PC-3 (cell line): ENCODE measurements at regions not wholly inside any gene's neighbourhood (a gene's known extent, or its start where the extent isn't known, plus 50 kb on each side); places are given as distances from the start of the nearest gene placed in this dataset.
"Not testable (repeated sequence)": the region's sequence is repeated elsewhere in the genome, so short reads cannot be mapped to it uniquely, and the experiment has no call there.

Experiments used
- ATAC-seq: fragments of 200-7000 bp; cut with Tn5 transposase; 2 replicates; pipeline ENCODE4 v1.9.1; 2020; ENCODE audit warnings: mild to moderate bottlenecking, moderate library complexity
- BruUV-seq: library from RNA; stranded (reverse); fragments of 400-500 nt; replicated peaks from 2 replicates; lab custom pipeline; 2021; lab: Mats Ljungman, UMichigan
- CTCF ChIA-PET: fragments of 300-600 bp; sonication (Branson Sonifier 250); formaldehyde crosslinking; loops from one replicate; lab custom pipeline; 2022; ENCODE audit warnings: antibody characterized with exemption; lab: Charles Lee
- POLR2A ChIA-PET: fragments of 300-600 bp; sonication (Branson Sonifier 250); formaldehyde crosslinking; loops from one replicate; lab custom pipeline; 2022; ENCODE audit warnings: antibody characterized with exemption; ENCODE audit not compliant: unreplicated experiment; lab: Charles Lee
- DNase-seq: peaks from one replicate; pipeline ENCODE4 v3.0.0-alpha.2; 2015
- H2AFZ ChIP-seq: fragments of 300-600 bp; sonication (generic); 2 replicates; pipeline ENCODE4 v1.6.0; 2016; ENCODE audit warnings: antibody characterized with exemption, low read length
- H3F3A ChIP-seq: fragments of 300-600 bp; sonication (generic); one replicate; pipeline ENCODE4 v1.6.0; 2017; ENCODE audit warnings: antibody characterized with exemption, low read length, control low read depth, mild to moderate bottlenecking; ENCODE audit not compliant: unreplicated experiment
- H3K27ac ChIP-seq: fragments of 300-600 bp; sonication (generic); 2 replicates; pipeline ENCODE4 v1.5.1; 2016; ENCODE audit warnings: mild to moderate bottlenecking, low read length
- H3K27me3 ChIP-seq: fragments of 300-600 bp; sonication (generic); 2 replicates; pipeline ENCODE4 v1.6.1; 2016; ENCODE audit warnings: low read length, mixed read lengths
- H3K36me3 ChIP-seq: fragments of 300-600 bp; sonication (generic); 2 replicates; pipeline ENCODE4 v1.6.1; 2016; ENCODE audit warnings: low read depth, mixed run types, low read length, mixed read lengths
- H3K4me1 ChIP-seq: fragments of 300-600 bp; sonication (generic); 2 replicates; pipeline ENCODE4 v1.5.1; 2016; ENCODE audit warnings: low read length; ENCODE audit not compliant: insufficient read depth
- H3K4me2 ChIP-seq: fragments of 300-600 bp; sonication (generic); 2 replicates; pipeline ENCODE4 v1.6.0; 2016; ENCODE audit warnings: low read length
- H3K4me3 ChIP-seq: fragments of 300-600 bp; sonication (generic); 2 replicates; pipeline ENCODE4 v1.5.1; 2016; ENCODE audit warnings: mild to moderate bottlenecking, low read length, mixed read lengths
- H3K79me2 ChIP-seq: fragments of 300-600 bp; sonication (generic); 2 replicates; pipeline ENCODE4 v1.6.1; 2017; ENCODE audit warnings: low read length, mixed read lengths
- H3K9ac ChIP-seq: fragments of 300-600 bp; sonication (generic); 2 replicates; pipeline ENCODE4 v1.6.0; 2016; ENCODE audit warnings: mild to moderate bottlenecking, low read length
- H3K9me2 ChIP-seq: fragments of 300-600 bp; sonication (generic); replicated peaks from 2 replicates; pipeline ENCODE4 v1.6.1; 2016; ENCODE audit warnings: mixed run types, low read length, mixed read lengths
- H3K9me3 ChIP-seq: fragments of 300-600 bp; sonication (generic); 2 replicates; pipeline ENCODE4 v1.6.1; 2016; ENCODE audit warnings: low read length, mixed read lengths
- H4K20me1 ChIP-seq: fragments of 300-600 bp; sonication (generic); 2 replicates; pipeline ENCODE4 v1.6.1; 2016; ENCODE audit warnings: low read length, mixed read lengths
- CTCF ChIP-seq: fragments of 300-600 bp; sonication (generic); conservative IDR thresholded peaks from 2 replicates; pipeline ENCODE4 v1.5.1; 2017; ENCODE audit warnings: antibody characterized with exemption, low read depth, mild to moderate bottlenecking, low read length
- EZH2 ChIP-seq: fragments of 300-600 bp; sonication (generic); IDR thresholded peaks from one replicate; pipeline ENCODE4 v1.6.1; 2017; ENCODE audit warnings: antibody characterized with exemption, mild to moderate bottlenecking, low read length; ENCODE audit not compliant: unreplicated experiment
- EZH2phosphoT487 ChIP-seq: fragments of 300-600 bp; sonication (generic); IDR thresholded peaks from 2 replicates; pipeline ENCODE4 v1.6.1; 2018; ENCODE audit warnings: mild to moderate bottlenecking, antibody characterized with exemption, low read length, borderline replicate concordance
- intact Hi-C: fragments of 100-400 bp; cut with micrococcal nuclease; formaldehyde crosslinking; loops from 2 replicates; pipeline ENCODE4 v1.9.0; 2023

- Histone ChIP-seq H4K20me1 (no peaks in the 10 kb centered on the region), H3K4me1 (no peaks in the 10 kb centered on the region), H3K36me3 (no peaks in the 10 kb centered on the region), H3K79me2 (no peaks in the 10 kb centered on the region), H2AFZ (no peak overlapping the region), H3K27ac (no peak overlapping the region), H3K9ac (no peak overlapping the region), H3K4me2 (no peak overlapping the region), H3F3A (no peaks in the 10 kb centered on the region), H3K9me3 (no peaks in the 10 kb centered on the region), H3K27me3 (no peaks in the 10 kb centered on the region), H3K9me2 (no peaks in the 10 kb centered on the region), H3K4me3 (no peak overlapping the region)
- POLR2A ChIA-PET, result no interaction called here
- TF ChIP-seq CTCF (no peak), EZH2phosphoT487 (no peak), EZH2 (no peak)
- intact Hi-C loops, result no loop called here
- no TSS peak for BruUV-seq
- CTCF ChIA-PET, result no interaction called here
- ATAC-seq (no peak), DNase-seq (no peak)
These were observed 105.6 kb upstream of the DLG1 start for GRCh38 chr3:197404030-197404429.

- H3K9me3 ChIP-seq, H3K4me3 ChIP-seq, H3K9ac ChIP-seq, intact Hi-C loops, H3K4me1 ChIP-seq, ATAC-seq, DNase-seq, H4K20me1 ChIP-seq, H3K9me2 ChIP-seq, H3K79me2 ChIP-seq, CTCF ChIA-PET, H3K4me2 ChIP-seq, H2AFZ ChIP-seq, POLR2A ChIA-PET, H3K27ac ChIP-seq, H3K36me3 ChIP-seq, H3K27me3 ChIP-seq, H3F3A ChIP-seq, BruUV-seq: not testable (repeated sequence)
These were observed 104.0 kb upstream of the DLG1 start for GRCh38 chr3:197402401-197402800.

- ATAC-seq (no peak), DNase-seq (no peak)
- H3F3A ChIP-seq, result no peaks in the 10 kb centered on the region
- intact Hi-C loops, result no loop called here
- H3K27me3 ChIP-seq, result no peaks in the 10 kb centered on the region
- POLR2A ChIA-PET, result no interaction called here
- no peak overlapping the region for H3K9ac ChIP-seq
- H3K4me2 ChIP-seq, result no peak overlapping the region
- H3K9me3 ChIP-seq, result no peaks in the 10 kb centered on the region
- no peaks in the 10 kb centered on the region for H3K9me2 ChIP-seq
- H2AFZ ChIP-seq, result no peak overlapping the region
- H3K36me3 ChIP-seq, result no peaks in the 10 kb centered on the region
- TF ChIP-seq EZH2 (no peak), EZH2phosphoT487 (no peak), CTCF (no peak)
- no TSS peak for BruUV-seq
- H3K27ac ChIP-seq, result no peak overlapping the region
- no peak overlapping the region for H3K4me3 ChIP-seq
- no peaks in the 10 kb centered on the region for H3K79me2 ChIP-seq
- peaks cover 13% of the 10 kb centered on the region for H3K4me1 ChIP-seq
- CTCF ChIA-PET, result no interaction called here
- H4K20me1 ChIP-seq, result no peaks in the 10 kb centered on the region
These were observed 101.1 kb upstream of the DLG1 start for GRCh38 chr3:197399486-197399885.
